A673 (cell line): ENCODE measurements at regions not wholly inside any gene's neighbourhood (a gene's known extent, or its start where the extent isn't known, plus 50 kb on each side); places are given as distances from the start of the nearest gene placed in this dataset.

Experiments
- BruUV-seq: library from RNA; stranded (reverse); fragments of 400-500 nt; replicated peaks from 2 replicates; lab custom pipeline; 2021; lab: Mats Ljungman, UMichigan
- CTCF ChIA-PET: fragments of 300-600 bp; sonication (Branson Sonifier 250); formaldehyde crosslinking; loops from one replicate; lab custom pipeline; 2022; ENCODE audit warnings: antibody characterized with exemption; lab: Charles Lee
- POLR2A ChIA-PET: fragments of 300-600 bp; sonication (Branson Sonifier 250); formaldehyde crosslinking; loops from one replicate; lab custom pipeline; 2022; ENCODE audit warnings: antibody characterized with exemption; ENCODE audit not compliant: low non-redundant PET; lab: Charles Lee
- DNase-seq: peaks from one replicate; pipeline ENCODE4 v3.0.0-alpha.2; 2015; ENCODE audit warnings: low spot score
- H3K27ac ChIP-seq: fragments of 200-600 bp; sonication (generic); 2 replicates; pipeline ENCODE4 v1.5.1; 2016; ENCODE audit warnings: mixed run types, low read depth, mild to moderate bottlenecking, mixed read lengths, antibody characterized with exemption, low read length; ENCODE audit not compliant: poor library complexity, severe bottlenecking
- H3K27me3 ChIP-seq: fragments of 200-600 bp; sonication (generic); replicated peaks from 2 replicates; pipeline ENCODE4 v1.6.1; 2017; ENCODE audit warnings: mixed run types, low read depth, mild to moderate bottlenecking, mixed read lengths, antibody characterized with exemption, low read length; ENCODE audit not compliant: insufficient read depth, poor library complexity
- H3K36me3 ChIP-seq: fragments of 200-600 bp; sonication (generic); 2 replicates; pipeline ENCODE4 v1.6.1; 2016; ENCODE audit warnings: mixed run types, mild to moderate bottlenecking, mixed read lengths, antibody characterized with exemption, low read length; ENCODE audit not compliant: insufficient read depth, poor library complexity, severe bottlenecking
- H3K4me1 ChIP-seq: fragments of 200-600 bp; sonication (generic); 2 replicates; pipeline ENCODE4 v1.6.1; 2017; ENCODE audit warnings: mixed run types, mild to moderate bottlenecking, mixed read lengths, antibody characterized with exemption, low read length; ENCODE audit not compliant: insufficient read depth, poor library complexity, severe bottlenecking
- H3K4me3 ChIP-seq: fragments of 200-600 bp; sonication (generic); 2 replicates; pipeline ENCODE4 v1.5.1; 2016; ENCODE audit warnings: low read depth, mixed run types, mild to moderate bottlenecking, mixed read lengths, low read length; ENCODE audit not compliant: poor library complexity, severe bottlenecking
- H3K9me3 ChIP-seq: fragments of 200-600 bp; sonication (generic); 2 replicates; pipeline ENCODE4 v1.6.1; 2016; ENCODE audit warnings: mixed run types, low read depth, mild to moderate bottlenecking, mixed read lengths, antibody characterized with exemption, low read length; ENCODE audit not compliant: poor library complexity, severe bottlenecking
- CTCF ChIP-seq: fragments of 300-800, 200-600 bp; sonication (generic); conservative IDR thresholded peaks from 2 replicates; pipeline ENCODE4 v1.5.1; 2017; ENCODE audit warnings: low read depth, mild to moderate bottlenecking, antibody characterized with exemption, low read length, moderate library complexity, mixed read lengths
- EZH2 ChIP-seq: fragments of 200-600 bp; sonication (generic); IDR thresholded peaks from 2 replicates; pipeline ENCODE4 v1.6.1; 2017; ENCODE audit warnings: borderline replicate concordance, low read depth, mild to moderate bottlenecking, mixed read lengths, antibody characterized with exemption, low read length; ENCODE audit not compliant: poor library complexity, severe bottlenecking
- intact Hi-C: fragments of 100-400 bp; cut with micrococcal nuclease; formaldehyde crosslinking; loops from one replicate; pipeline ENCODE4 v1.10.0; 2022; ENCODE audit not compliant: unreplicated experiment

GRCh38 chr9:75657015-75657414 lies 233.5 kb upstream of the PCSK5 start:
- intact Hi-C loops = no loop called here

GRCh38 chr9:75658301-75658905 lies 232.1 kb upstream of the PCSK5 start:
- Histone ChIP-seq H3K27me3 (no peaks in the 10 kb centered on the region), H3K4me1 (no peaks in the 10 kb centered on the region), H3K36me3 (no peaks in the 10 kb centered on the region), H3K27ac (no peak overlapping the region), H3K4me3 (no peak overlapping the region), H3K9me3 (no peaks in the 10 kb centered on the region)
- DNase-seq = no peak
- BruUV-seq = no TSS peak
- TF ChIP-seq EZH2 (no peak), CTCF (no peak)
- intact Hi-C loops = no loop called here
- ChIA-PET POLR2A (no interaction called here), CTCF (no interaction called here)

More at GRCh38 chr9:75657015-75657414, 233.5 kb upstream of the PCSK5 start:
- H3K4me1 ChIP-seq = no peaks in the 10 kb centered on the region
- H3K36me3 ChIP-seq = no peaks in the 10 kb centered on the region
- H3K4me3 ChIP-seq = no peak overlapping the region
- H3K27ac ChIP-seq = no peak overlapping the region
- H3K9me3 ChIP-seq = no peaks in the 10 kb centered on the region
- CTCF ChIA-PET = no interaction called here
- no TSS peak for BruUV-seq
- no peak for TF ChIP-seq EZH2
- no peak for TF ChIP-seq CTCF
- DNase-seq = no peak
- no peaks in the 10 kb centered on the region for H3K27me3 ChIP-seq
- POLR2A ChIA-PET = no interaction called here

- no TSS peak for BruUV-seq
Observed at GRCh38 chr9:75664597-75664996, 225.9 kb upstream of the PCSK5 start.

More at GRCh38 chr9:75664597-75664996, 225.9 kb upstream of the PCSK5 start:
- no peak for TF ChIP-seq CTCF
- TF ChIP-seq EZH2 = no peak
- peaks cover 11% of the 10 kb centered on the region for H3K27me3 ChIP-seq
- no peaks in the 10 kb centered on the region for H3K36me3 ChIP-seq
- no peaks in the 10 kb centered on the region for H3K4me1 ChIP-seq
- no peaks in the 10 kb centered on the region for H3K9me3 ChIP-seq
- no peak overlapping the region for H3K4me3 ChIP-seq
- ChIA-PET CTCF (no interaction called here), POLR2A (no interaction called here)
- H3K27ac ChIP-seq = no peak overlapping the region
- intact Hi-C loops = loop anchor here (10.0 kb wide), 1 partner anchor 60 kb away; no protein-coding TSS in a partner anchor
- DNase-seq = no peak
